ENCODE measurements at regions not wholly inside any gene's neighbourhood (a gene's known extent, or its start where the extent isn't known, plus 50 kb on each side); places are given as distances from the start of the nearest gene placed in this dataset.

DNA sequence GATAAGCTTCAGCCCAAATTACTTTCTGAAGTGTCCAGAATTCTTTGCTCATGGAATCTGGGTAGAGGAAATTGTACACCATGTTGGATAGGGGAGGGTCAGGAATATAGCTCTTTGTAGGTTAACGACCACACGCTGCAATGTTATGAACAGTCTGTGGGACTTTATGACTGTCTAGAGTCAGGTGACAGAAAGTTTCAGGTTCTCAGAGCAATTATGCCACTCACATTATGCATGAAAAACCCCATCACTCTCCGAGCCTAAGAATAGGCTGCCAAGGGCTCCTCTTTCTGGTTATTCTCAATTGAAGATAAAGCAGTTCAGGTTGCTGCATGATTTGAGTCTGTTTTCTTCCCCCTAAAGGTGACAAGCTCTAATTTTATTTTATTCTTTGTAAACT, 430.9 kb downstream of the ATP23 start:
- H3K27me3 ChIP-seq = no peaks in the 10 kb centered on the region
- FAIRE-seq (no peak), ATAC-seq (no peak), DNase-seq (no peak)
- no peaks in the 10 kb centered on the region for H3K9me3 ChIP-seq
- intact Hi-C loops (cut with DNase I) = no loop called here
- no peak overlapping the region for H3K4me3 ChIP-seq
- TF ChIP-seq, protein P1, sequence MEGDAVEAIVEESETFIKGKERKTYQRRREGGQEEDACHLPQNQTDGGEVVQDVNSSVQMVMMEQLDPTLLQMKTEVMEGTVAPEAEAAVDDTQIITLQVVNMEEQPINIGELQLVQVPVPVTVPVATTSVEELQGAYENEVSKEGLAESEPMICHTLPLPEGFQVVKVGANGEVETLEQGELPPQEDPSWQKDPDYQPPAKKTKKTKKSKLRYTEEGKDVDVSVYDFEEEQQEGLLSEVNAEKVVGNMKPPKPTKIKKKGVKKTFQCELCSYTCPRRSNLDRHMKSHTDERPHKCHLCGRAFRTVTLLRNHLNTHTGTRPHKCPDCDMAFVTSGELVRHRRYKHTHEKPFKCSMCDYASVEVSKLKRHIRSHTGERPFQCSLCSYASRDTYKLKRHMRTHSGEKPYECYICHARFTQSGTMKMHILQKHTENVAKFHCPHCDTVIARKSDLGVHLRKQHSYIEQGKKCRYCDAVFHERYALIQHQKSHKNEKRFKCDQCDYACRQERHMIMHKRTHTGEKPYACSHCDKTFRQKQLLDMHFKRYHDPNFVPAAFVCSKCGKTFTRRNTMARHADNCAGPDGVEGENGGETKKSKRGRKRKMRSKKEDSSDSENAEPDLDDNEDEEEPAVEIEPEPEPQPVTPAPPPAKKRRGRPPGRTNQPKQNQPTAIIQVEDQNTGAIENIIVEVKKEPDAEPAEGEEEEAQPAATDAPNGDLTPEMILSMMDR (IDR thresholded peaks at IDR 0.05) = no peak
- no peaks in the 10 kb centered on the region for H3K36me3 ChIP-seq
- WGBS, 2 donors = 78 to 84% methylated on average over 3 of the region's 3 CpGs
- no peak overlapping the region for H3K27ac ChIP-seq
- no peaks in the 10 kb centered on the region for H3K4me1 ChIP-seq

DNA sequence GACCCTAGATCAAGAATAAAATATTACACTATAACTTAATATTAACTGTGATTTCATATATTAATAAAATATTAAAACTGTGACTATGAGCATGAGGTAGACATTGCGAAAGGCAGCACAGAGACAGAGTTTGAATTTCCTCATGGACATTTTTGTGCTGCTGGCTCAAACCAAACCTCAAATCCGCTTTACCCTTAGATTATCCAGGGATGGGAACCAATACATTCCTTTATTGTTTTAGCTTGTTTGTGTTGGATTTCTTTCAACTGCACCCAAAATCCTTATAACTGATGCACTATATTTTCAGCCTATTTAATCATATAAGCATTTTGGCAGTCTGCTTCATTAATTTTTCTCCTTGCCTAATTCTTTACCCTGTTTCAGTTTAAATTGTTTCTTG, 436.7 kb downstream of the ATP23 start:
- Histone ChIP-seq H3K4me3 (no peak overlapping the region), H3K4me1 (no peaks in the 10 kb centered on the region), H3K27me3 (no peaks in the 10 kb centered on the region), H3K9me3 (no peaks in the 10 kb centered on the region), H3K27ac (no peak overlapping the region), H3K36me3 (no peaks in the 10 kb centered on the region)
- TF ChIP-seq, protein P1 (IDR thresholded peaks at IDR 0.05) = no peak
- FAIRE-seq (no peak), DNase-seq (no peak), ATAC-seq (no peak)
- intact Hi-C loops (cut with DNase I) = no loop called here
- 91 to 95% methylated on average over 2 of the region's 2 CpGs for WGBS, 2 donors

DNA sequence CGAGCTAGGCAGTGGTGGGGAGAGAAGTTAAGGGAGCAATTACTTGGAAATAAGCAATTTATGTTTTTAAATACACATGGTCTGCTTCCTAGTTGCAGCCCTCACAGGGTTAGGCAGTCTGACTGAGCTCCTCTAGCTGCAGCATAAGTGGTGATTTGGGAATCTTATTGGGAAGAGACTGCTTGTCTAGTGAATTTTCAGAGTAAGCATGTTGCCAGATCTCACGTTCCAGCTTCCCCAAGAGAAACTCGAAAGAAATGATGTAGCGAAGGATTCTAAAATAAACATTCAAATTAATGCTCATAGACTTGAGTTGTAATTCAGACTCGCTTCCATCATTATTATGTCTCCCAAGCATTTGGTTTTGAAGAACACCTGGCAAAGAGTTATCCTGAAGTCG, 440.2 kb downstream of the ATP23 start:
- Histone ChIP-seq H3K4me3 (no peak overlapping the region), H3K36me3 (no peaks in the 10 kb centered on the region), H3K4me1 (no peaks in the 10 kb centered on the region), H3K9me3 (no peaks in the 10 kb centered on the region), H3K27ac (no peak overlapping the region), H3K27me3 (no peaks in the 10 kb centered on the region)
- FAIRE-seq (no peak), DNase-seq (no peak), ATAC-seq (no peak)
- 65 to 84% methylated on average over 6 of the region's 6 CpGs for WGBS, 2 donors
- intact Hi-C loops (cut with DNase I) = no loop called here
- TF ChIP-seq, protein P1 (IDR thresholded peaks at IDR 0.05) = no peak

DNA sequence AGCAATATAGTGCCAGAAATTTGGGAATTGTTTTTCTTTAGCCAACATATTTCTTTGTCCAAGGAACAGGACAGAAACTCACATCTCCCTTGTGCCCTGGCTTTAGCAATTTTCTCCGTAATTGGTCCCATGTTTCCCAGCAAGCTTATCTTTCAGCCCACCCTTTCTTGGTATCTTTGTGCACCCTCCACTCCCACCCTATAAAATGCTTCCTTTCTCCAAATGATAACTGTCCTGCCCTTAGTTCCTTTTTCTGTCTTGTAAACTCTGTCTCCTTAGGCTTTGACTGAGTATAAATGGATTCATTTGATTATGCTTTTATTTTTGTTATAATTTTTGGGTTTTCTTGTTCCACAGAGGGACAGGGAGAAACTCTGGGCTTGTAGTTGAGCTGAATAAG, 442.8 kb downstream of the ATP23 start:
- H3K4me3 ChIP-seq = no peak overlapping the region
- WGBS, 2 donors = 74 to 93% methylated on average over 1 of the region's 1 CpG
- TF ChIP-seq, protein P1 (IDR thresholded peaks at IDR 0.05) = no peak
- DNase-seq (no peak), FAIRE-seq (no peak), ATAC-seq (no peak)
- H3K4me1 ChIP-seq = no peaks in the 10 kb centered on the region
- intact Hi-C loops (cut with DNase I) = no loop called here
- H3K9me3 ChIP-seq = no peaks in the 10 kb centered on the region
- no peaks in the 10 kb centered on the region for H3K27me3 ChIP-seq
- no peak overlapping the region for H3K27ac ChIP-seq
- H3K36me3 ChIP-seq = no peaks in the 10 kb centered on the region

DNA sequence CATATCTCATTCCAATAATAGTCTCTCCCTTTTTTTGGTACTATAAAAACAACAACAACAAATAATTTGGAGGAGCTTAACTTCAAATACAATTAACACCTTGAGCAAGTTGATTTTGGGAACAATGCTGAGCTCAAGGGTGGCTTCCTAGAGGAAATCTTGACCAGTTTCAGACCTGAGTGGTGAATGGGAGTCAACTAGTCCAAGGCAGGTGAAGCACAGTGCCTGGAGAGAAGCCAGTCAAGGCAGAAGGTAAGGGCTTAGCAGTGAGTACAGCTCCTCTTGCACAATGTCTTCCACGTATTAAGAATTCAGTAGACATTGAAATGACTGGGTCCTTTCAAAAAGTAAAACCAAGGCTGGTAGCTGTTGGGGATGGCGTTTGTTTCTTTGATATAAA, 444.8 kb downstream of the ATP23 start:
- no peak for DNase-seq
- Histone ChIP-seq H3K4me3 (no peak overlapping the region), H3K36me3 (no peaks in the 10 kb centered on the region), H3K27me3 (no peaks in the 10 kb centered on the region), H3K4me1 (no peaks in the 10 kb centered on the region), H3K9me3 (no peaks in the 10 kb centered on the region), H3K27ac (no peak overlapping the region)
- no peak for ATAC-seq
- 68 to 73% methylated on average over 2 of the region's 2 CpGs for WGBS, 2 donors
- intact Hi-C loops (cut with DNase I) = no loop called here
- TF ChIP-seq, protein P1 (IDR thresholded peaks at IDR 0.05) = no peak
- no peak for FAIRE-seq
